OCI-LY3 (cell line): ENCODE measurements at regions not wholly inside any gene's neighbourhood (a gene's known extent, or its start where the extent isn't known, plus 50 kb on each side); places are given as distances from the start of the nearest gene placed in this dataset.
"Not testable (repeated sequence)": the region's sequence is repeated elsewhere in the genome, so short reads cannot be mapped to it uniquely, and the experiment has no call there.

Experiments used
- CTCF ChIP-seq: fragments of 200-600, 300-600 bp; sonication (generic); IDR thresholded peaks from 2 replicates; pipeline ENCODE4 v1.5.1; 2014; ENCODE audit warnings: antibody characterized with exemption, low read length, low read depth
- EZH2phosphoT487 ChIP-seq: fragments of 200-600 bp; shearing (Covaris generic); IDR thresholded peaks from 2 replicates; pipeline ENCODE4 v1.6.1; 2018; ENCODE audit warnings: antibody characterized with exemption, mixed run types, low read depth

- not testable (repeated sequence) for TF ChIP-seq CTCF, EZH2phosphoT487
These were observed 58.9 kb downstream of the TMEM121 start for GRCh38 chr14:105585290-105585689.
